GM23338 (cell line): ENCODE measurements at regions not wholly inside any gene's neighbourhood (a gene's known extent, or its start where the extent isn't known, plus 50 kb on each side); places are given as distances from the start of the nearest gene placed in this dataset.

Experiments used
- ATAC-seq: fragments of 200-7000 bp; cut with Tn5 transposase; 3 replicates; pipeline ENCODE4 v1.9.1; 2020
- DNase-seq: peaks from one replicate; pipeline ENCODE4 v3.0.0-alpha.2; 2015; ENCODE audit warnings: low spot score
- H2AFZ ChIP-seq: fragments of 200-600 bp; sonication (generic); 2 replicates; pipeline ENCODE4 v1.8.0; 2016; ENCODE audit warnings: antibody characterized with exemption, mild to moderate bottlenecking, moderate library complexity
- H3F3A ChIP-seq: fragments of 200-600 bp; sonication (generic); replicated peaks from 2 replicates; pipeline ENCODE4 v1.8.0; 2017; ENCODE audit warnings: antibody characterized with exemption, mixed run types, low read depth
- H3K27ac ChIP-seq: fragments of 200-600 bp; sonication (generic); 2 replicates; pipeline ENCODE4 v1.6.1; 2016; ENCODE audit warnings: low read depth
- H3K27me3 ChIP-seq: fragments of 200-600 bp; sonication (generic); 2 replicates; pipeline ENCODE4 v1.8.0; 2016; ENCODE audit warnings: mild to moderate bottlenecking, mixed run types, moderate library complexity; ENCODE audit not compliant: insufficient read depth
- H3K36me3 ChIP-seq: fragments of 200-600 bp; sonication (generic); 2 replicates; pipeline ENCODE4 v1.8.0; 2016; ENCODE audit warnings: mild to moderate bottlenecking; ENCODE audit not compliant: insufficient read depth
- H3K4me1 ChIP-seq: fragments of 200-600 bp; sonication (generic); 2 replicates; pipeline ENCODE4 v1.8.0; 2016; ENCODE audit warnings: mild to moderate bottlenecking, moderate library complexity; ENCODE audit not compliant: insufficient read depth
- H3K4me2 ChIP-seq: fragments of 200-600 bp; sonication (generic); 2 replicates; pipeline ENCODE4 v1.7.1; 2017; ENCODE audit warnings: mixed run types
- H3K4me3 ChIP-seq: fragments of 200-600 bp; sonication (generic); 2 replicates; pipeline ENCODE4 v1.6.1; 2016; ENCODE audit warnings: mixed run types
- H3K79me2 ChIP-seq: fragments of 200-600 bp; sonication (generic); replicated peaks from 2 replicates; pipeline ENCODE4 v1.8.0; 2017; ENCODE audit warnings: mild to moderate bottlenecking; ENCODE audit not compliant: insufficient read depth
- H3K9me2 ChIP-seq: fragments of 200-600 bp; sonication (generic); 2 replicates; pipeline ENCODE4 v1.8.0; 2017; ENCODE audit not compliant: insufficient read depth
- H4K20me1 ChIP-seq: fragments of 200-600 bp; sonication (generic); replicated peaks from 2 replicates; pipeline ENCODE4 v1.8.0; 2017; ENCODE audit warnings: mild to moderate bottlenecking; ENCODE audit not compliant: insufficient read depth
- H3K27ac Mint-ChIP-seq: 2 replicates; pipeline ENCODE4 v1.8.0; 2020; ENCODE audit warnings: inconsistent platforms, mild to moderate bottlenecking, moderate library complexity, mixed read lengths
- H3K27me3 Mint-ChIP-seq: 3 replicates; pipeline ENCODE4 v1.8.0; 2022; ENCODE audit warnings: low read depth, mild to moderate bottlenecking, moderate library complexity, mixed read lengths, inconsistent platforms; ENCODE audit not compliant: insufficient read depth, poor library complexity
- H3K36me3 Mint-ChIP-seq: 3 replicates; pipeline ENCODE4 v1.8.0; 2021; ENCODE audit warnings: low read depth, mild to moderate bottlenecking, inconsistent platforms, moderate library complexity, mixed read lengths
- H3K4me1 Mint-ChIP-seq: 3 replicates; pipeline ENCODE4 v1.8.0; 2020; ENCODE audit warnings: mild to moderate bottlenecking, inconsistent platforms, mixed read lengths
- H3K4me3 Mint-ChIP-seq: 3 replicates; pipeline ENCODE4 v1.8.0; 2021; ENCODE audit warnings: moderate library complexity, mild to moderate bottlenecking, inconsistent platforms, mixed read lengths
- H3K9me3 Mint-ChIP-seq: 3 replicates; pipeline ENCODE4 v1.8.0; 2020; ENCODE audit warnings: moderate library complexity, mild to moderate bottlenecking, inconsistent platforms, mixed read lengths
- CREB1 ChIP-seq: fragments of 250-450 bp; sonication (Bioruptor Pico); IDR thresholded peaks from 2 replicates; pipeline ENCODE4 v1.5.0; 2020; ENCODE audit warnings: low read depth, mild to moderate bottlenecking, moderate library complexity
- ETS1 ChIP-seq: IDR thresholded peaks from 2 replicates; pipeline ENCODE4 v1.6.1; 2016; ENCODE audit warnings: antibody characterized with exemption
- EZH2 ChIP-seq: fragments of 200-600 bp; sonication (generic); IDR thresholded peaks from one replicate; pipeline ENCODE4 v1.8.0; 2017; ENCODE audit warnings: antibody characterized with exemption, mild to moderate bottlenecking, low read depth; ENCODE audit not compliant: unreplicated experiment
- JUNB ChIP-seq: IDR thresholded peaks from one replicate; pipeline ENCODE4 v1.6.1; 2016; ENCODE audit warnings: antibody characterized with exemption; ENCODE audit not compliant: unreplicated experiment
- NANOG ChIP-seq: IDR thresholded peaks from 2 replicates; pipeline ENCODE4 v1.6.1; 2016; ENCODE audit warnings: antibody characterized with exemption, borderline replicate concordance
- POLR2AphosphoS5 ChIP-seq: IDR thresholded peaks from 2 replicates; pipeline ENCODE4 v1.6.1; 2016; ENCODE audit warnings: antibody characterized with exemption, low read depth
- STAT1 ChIP-seq: IDR thresholded peaks from one replicate; pipeline ENCODE4 v1.6.1; 2016; ENCODE audit warnings: antibody characterized with exemption; ENCODE audit not compliant: unreplicated experiment
- ZNF114 ChIP-seq: fragments of 250-450 bp; sonication (Bioruptor Pico); IDR thresholded peaks from 2 replicates; pipeline ENCODE4 v1.5.0; 2020; ENCODE audit warnings: mild to moderate bottlenecking, moderate library complexity
- ZNF331 ChIP-seq: fragments of 250-450 bp; sonication (Bioruptor Pico); IDR thresholded peaks from 2 replicates; pipeline ENCODE4 v1.5.0; 2020; ENCODE audit warnings: low read depth, mild to moderate bottlenecking, moderate library complexity
- TF ChIP-seq, protein P1 (sequence below): IDR thresholded peaks from one replicate; pipeline ENCODE4 v1.6.1; 2018; ENCODE audit warnings: antibody characterized with exemption; ENCODE audit not compliant: unreplicated experiment
- TF ChIP-seq, protein P2 (sequence below), 2 experiments: fragments of 200-600 bp in 1 of 2; sonication (generic) in 1 of 2; conservative IDR thresholded peaks; 2 replicates each; pipeline versions ENCODE4 v1.5.1 to v1.6.1; 2016 to 2017; ENCODE audit warnings: antibody characterized with exemption in 2 of 2, low read depth in 2 of 2, mild to moderate bottlenecking in 2 of 2, moderate library complexity in 1 of 2
- TF ChIP-seq, protein P3 (sequence below): fragments of 250-450 bp; sonication (Bioruptor Pico); IDR thresholded peaks from 2 replicates; pipeline ENCODE4 v1.5.0; 2020; ENCODE audit warnings: mild to moderate bottlenecking, moderate library complexity

- Histone ChIP-seq H3K27ac (no peak overlapping the region), H2AFZ (no peak overlapping the region), H3F3A (no peaks in the 10 kb centered on the region), H3K27me3 (no peaks in the 10 kb centered on the region), H4K20me1 (no peaks in the 10 kb centered on the region), H3K36me3 (no peaks in the 10 kb centered on the region), H3K4me3 (no peak overlapping the region), H3K4me1 (no peaks in the 10 kb centered on the region), H3K4me2 (no peak overlapping the region), H3K79me2 (no peaks in the 10 kb centered on the region), H3K9me2 (no peaks in the 10 kb centered on the region)
- no peak overlapping the region for H3K27ac Mint-ChIP-seq
- ATAC-seq (no peak), DNase-seq (no peak)
- TF ChIP-seq NANOG (no peak), EZH2 (no peak), STAT1 (no peak), CREB1 (CRISPR knock-in tag) (no peak), JUNB (no peak), ZNF331 (CRISPR knock-in tag) (no peak), ZNF114 (CRISPR knock-in tag) (no peak), POLR2AphosphoS5 (no peak), ETS1 (no peak)
- TF ChIP-seq, protein P1, sequence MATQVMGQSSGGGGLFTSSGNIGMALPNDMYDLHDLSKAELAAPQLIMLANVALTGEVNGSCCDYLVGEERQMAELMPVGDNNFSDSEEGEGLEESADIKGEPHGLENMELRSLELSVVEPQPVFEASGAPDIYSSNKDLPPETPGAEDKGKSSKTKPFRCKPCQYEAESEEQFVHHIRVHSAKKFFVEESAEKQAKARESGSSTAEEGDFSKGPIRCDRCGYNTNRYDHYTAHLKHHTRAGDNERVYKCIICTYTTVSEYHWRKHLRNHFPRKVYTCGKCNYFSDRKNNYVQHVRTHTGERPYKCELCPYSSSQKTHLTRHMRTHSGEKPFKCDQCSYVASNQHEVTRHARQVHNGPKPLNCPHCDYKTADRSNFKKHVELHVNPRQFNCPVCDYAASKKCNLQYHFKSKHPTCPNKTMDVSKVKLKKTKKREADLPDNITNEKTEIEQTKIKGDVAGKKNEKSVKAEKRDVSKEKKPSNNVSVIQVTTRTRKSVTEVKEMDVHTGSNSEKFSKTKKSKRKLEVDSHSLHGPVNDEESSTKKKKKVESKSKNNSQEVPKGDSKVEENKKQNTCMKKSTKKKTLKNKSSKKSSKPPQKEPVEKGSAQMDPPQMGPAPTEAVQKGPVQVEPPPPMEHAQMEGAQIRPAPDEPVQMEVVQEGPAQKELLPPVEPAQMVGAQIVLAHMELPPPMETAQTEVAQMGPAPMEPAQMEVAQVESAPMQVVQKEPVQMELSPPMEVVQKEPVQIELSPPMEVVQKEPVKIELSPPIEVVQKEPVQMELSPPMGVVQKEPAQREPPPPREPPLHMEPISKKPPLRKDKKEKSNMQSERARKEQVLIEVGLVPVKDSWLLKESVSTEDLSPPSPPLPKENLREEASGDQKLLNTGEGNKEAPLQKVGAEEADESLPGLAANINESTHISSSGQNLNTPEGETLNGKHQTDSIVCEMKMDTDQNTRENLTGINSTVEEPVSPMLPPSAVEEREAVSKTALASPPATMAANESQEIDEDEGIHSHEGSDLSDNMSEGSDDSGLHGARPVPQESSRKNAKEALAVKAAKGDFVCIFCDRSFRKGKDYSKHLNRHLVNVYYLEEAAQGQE: no peak
- TF ChIP-seq, protein P2, sequence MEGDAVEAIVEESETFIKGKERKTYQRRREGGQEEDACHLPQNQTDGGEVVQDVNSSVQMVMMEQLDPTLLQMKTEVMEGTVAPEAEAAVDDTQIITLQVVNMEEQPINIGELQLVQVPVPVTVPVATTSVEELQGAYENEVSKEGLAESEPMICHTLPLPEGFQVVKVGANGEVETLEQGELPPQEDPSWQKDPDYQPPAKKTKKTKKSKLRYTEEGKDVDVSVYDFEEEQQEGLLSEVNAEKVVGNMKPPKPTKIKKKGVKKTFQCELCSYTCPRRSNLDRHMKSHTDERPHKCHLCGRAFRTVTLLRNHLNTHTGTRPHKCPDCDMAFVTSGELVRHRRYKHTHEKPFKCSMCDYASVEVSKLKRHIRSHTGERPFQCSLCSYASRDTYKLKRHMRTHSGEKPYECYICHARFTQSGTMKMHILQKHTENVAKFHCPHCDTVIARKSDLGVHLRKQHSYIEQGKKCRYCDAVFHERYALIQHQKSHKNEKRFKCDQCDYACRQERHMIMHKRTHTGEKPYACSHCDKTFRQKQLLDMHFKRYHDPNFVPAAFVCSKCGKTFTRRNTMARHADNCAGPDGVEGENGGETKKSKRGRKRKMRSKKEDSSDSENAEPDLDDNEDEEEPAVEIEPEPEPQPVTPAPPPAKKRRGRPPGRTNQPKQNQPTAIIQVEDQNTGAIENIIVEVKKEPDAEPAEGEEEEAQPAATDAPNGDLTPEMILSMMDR (conservative IDR thresholded peaks at IDR 0.05; ENCODE audit: low read depth in 2 of 2): no peak
- TF ChIP-seq, protein P3, sequence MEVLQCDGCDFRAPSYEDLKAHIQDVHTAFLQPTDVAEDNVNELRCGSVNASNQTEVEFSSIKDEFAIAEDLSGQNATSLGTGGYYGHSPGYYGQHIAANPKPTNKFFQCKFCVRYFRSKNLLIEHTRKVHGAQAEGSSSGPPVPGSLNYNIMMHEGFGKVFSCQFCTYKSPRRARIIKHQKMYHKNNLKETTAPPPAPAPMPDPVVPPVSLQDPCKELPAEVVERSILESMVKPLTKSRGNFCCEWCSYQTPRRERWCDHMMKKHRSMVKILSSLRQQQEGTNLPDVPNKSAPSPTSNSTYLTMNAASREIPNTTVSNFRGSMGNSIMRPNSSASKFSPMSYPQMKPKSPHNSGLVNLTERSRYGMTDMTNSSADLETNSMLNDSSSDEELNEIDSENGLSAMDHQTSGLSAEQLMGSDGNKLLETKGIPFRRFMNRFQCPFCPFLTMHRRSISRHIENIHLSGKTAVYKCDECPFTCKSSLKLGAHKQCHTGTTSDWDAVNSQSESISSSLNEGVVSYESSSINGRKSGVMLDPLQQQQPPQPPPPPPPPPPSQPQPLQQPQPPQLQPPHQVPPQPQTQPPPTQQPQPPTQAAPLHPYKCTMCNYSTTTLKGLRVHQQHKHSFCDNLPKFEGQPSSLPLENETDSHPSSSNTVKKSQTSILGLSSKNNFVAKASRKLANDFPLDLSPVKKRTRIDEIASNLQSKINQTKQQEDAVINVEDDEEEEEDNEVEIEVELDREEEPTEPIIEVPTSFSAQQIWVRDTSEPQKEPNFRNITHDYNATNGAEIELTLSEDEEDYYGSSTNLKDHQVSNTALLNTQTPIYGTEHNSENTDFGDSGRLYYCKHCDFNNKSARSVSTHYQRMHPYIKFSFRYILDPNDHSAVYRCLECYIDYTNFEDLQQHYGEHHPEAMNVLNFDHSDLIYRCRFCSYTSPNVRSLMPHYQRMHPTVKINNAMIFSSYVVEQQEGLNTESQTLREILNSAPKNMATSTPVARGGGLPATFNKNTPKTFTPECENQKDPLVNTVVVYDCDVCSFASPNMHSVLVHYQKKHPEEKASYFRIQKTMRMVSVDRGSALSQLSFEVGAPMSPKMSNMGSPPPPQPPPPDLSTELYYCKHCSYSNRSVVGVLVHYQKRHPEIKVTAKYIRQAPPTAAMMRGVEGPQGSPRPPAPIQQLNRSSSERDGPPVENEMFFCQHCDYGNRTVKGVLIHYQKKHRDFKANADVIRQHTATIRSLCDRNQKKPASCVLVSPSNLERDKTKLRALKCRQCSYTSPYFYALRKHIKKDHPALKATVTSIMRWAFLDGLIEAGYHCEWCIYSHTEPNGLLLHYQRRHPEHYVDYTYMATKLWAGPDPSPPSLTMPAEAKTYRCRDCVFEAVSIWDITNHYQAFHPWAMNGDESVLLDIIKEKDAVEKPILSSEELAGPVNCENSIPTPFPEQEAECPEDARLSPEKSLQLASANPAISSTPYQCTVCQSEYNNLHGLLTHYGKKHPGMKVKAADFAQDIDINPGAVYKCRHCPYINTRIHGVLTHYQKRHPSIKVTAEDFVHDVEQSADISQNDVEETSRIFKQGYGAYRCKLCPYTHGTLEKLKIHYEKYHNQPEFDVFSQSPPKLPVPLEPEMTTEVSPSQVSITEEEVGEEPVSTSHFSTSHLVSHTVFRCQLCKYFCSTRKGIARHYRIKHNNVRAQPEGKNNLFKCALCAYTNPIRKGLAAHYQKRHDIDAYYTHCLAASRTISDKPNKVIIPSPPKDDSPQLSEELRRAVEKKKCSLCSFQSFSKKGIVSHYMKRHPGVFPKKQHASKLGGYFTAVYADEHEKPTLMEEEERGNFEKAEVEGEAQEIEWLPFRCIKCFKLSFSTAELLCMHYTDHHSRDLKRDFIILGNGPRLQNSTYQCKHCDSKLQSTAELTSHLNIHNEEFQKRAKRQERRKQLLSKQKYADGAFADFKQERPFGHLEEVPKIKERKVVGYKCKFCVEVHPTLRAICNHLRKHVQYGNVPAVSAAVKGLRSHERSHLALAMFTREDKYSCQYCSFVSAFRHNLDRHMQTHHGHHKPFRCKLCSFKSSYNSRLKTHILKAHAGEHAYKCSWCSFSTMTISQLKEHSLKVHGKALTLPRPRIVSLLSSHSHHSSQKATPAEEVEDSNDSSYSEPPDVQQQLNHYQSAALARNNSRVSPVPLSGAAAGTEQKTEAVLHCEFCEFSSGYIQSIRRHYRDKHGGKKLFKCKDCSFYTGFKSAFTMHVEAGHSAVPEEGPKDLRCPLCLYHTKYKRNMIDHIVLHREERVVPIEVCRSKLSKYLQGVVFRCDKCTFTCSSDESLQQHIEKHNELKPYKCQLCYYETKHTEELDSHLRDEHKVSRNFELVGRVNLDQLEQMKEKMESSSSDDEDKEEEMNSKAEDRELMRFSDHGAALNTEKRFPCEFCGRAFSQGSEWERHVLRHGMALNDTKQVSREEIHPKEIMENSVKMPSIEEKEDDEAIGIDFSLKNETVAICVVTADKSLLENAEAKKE: no peak
- H3K27me3 Mint-ChIP-seq: peaks cover 3% of the 10 kb centered on the region
- H3K36me3 Mint-ChIP-seq: no peaks in the 10 kb centered on the region
- no peaks in the 10 kb centered on the region for H3K9me3 Mint-ChIP-seq
- no peak overlapping the region for H3K4me3 Mint-ChIP-seq
- H3K4me1 Mint-ChIP-seq: no peaks in the 10 kb centered on the region
These were observed 867.3 kb upstream of the NUDT12 start for GRCh38 chr5:104429911-104430310.
